Lung (tissue), 11 donors: ENCODE measurements at regions not wholly inside any gene's neighbourhood (a gene's known extent, or its start where the extent isn't known, plus 50 kb on each side); places are given as distances from the start of the nearest gene placed in this dataset.

Source experiments
- ATAC-seq: fragments of 200-7000 bp; cut with Tn5 transposase; one replicate; pipeline ENCODE4 v1.9.1; 2020; ENCODE audit warnings: moderate number of reproducible peaks; ENCODE audit not compliant: insufficient read depth, low FRiP score
- DNase-seq, 3 donors: peaks; one replicate each; pipeline ENCODE4 v3.0.0-alpha.2; 2013 to 2017
- H3K27ac ChIP-seq, 2 donors: one replicate each; pipeline ENCODE4 v1.5.1; 2013; ENCODE audit warnings: mild to moderate bottlenecking in 2 of 2, moderate library complexity in 2 of 2, control low read depth in 1 of 2, inconsistent platforms in 1 of 2, low read depth in 1 of 2, low read length in 1 of 2
- H3K27me3 ChIP-seq, 3 donors: one replicate each; pipeline ENCODE4 v1.5.1; 2013; ENCODE audit warnings: low read length in 2 of 3; ENCODE audit not compliant: control insufficient read depth in 3 of 3, insufficient read depth in 3 of 3
- H3K36me3 ChIP-seq, 4 donors: one replicate each; pipeline ENCODE4 v1.5.1; 2013; ENCODE audit warnings: low read length in 4 of 4, mild to moderate bottlenecking in 1 of 4, moderate library complexity in 1 of 4; ENCODE audit not compliant: control insufficient read depth in 4 of 4, insufficient read depth in 4 of 4
- H3K4me1 ChIP-seq, 5 donors: one replicate each; pipeline ENCODE4 v1.5.1; 2013; ENCODE audit warnings: low read length in 5 of 5, mild to moderate bottlenecking in 2 of 5, moderate library complexity in 1 of 5; ENCODE audit not compliant: control insufficient read depth in 5 of 5, insufficient read depth in 5 of 5
- H3K4me3 ChIP-seq: one replicate; pipeline ENCODE4 v1.5.1; 2013; ENCODE audit warnings: mild to moderate bottlenecking, control low read depth, moderate library complexity
- H3K9ac ChIP-seq, 2 donors: one replicate each; pipeline ENCODE4 v1.5.1; 2013; ENCODE audit warnings: low read length in 2 of 2, control low read depth in 1 of 2; ENCODE audit not compliant: insufficient read depth in 1 of 2
- H3K9me3 ChIP-seq, 4 donors: one replicate each; pipeline ENCODE4 v1.5.1; 2013; ENCODE audit warnings: low read length in 3 of 4, mild to moderate bottlenecking in 1 of 4, moderate library complexity in 1 of 4; ENCODE audit not compliant: control insufficient read depth in 4 of 4, insufficient read depth in 3 of 4
- CTCF ChIP-seq: IDR thresholded peaks from 2 replicates; pipeline ENCODE4 v1.5.1; 2012; ENCODE audit warnings: mild to moderate bottlenecking; ENCODE audit errors: control extremely low read depth, extremely low read depth
- WGBS, 2 donors: extraction: QIAGEN DNeasy Blood & Tissue Kit; methylation state at CpG; one replicate each; pipeline ENCODE4 v1.1.7; 2013; 5-methylcytosine and 5-hydroxymethylcytosine counted together
- donor health status: control.
- donor health status: control.
- donor health status: Bipolar disorder and iron deficiency.
- donor health status: healthy.
- donor health status: DM: yes; HTN: yes; CAD: no.

DNA sequence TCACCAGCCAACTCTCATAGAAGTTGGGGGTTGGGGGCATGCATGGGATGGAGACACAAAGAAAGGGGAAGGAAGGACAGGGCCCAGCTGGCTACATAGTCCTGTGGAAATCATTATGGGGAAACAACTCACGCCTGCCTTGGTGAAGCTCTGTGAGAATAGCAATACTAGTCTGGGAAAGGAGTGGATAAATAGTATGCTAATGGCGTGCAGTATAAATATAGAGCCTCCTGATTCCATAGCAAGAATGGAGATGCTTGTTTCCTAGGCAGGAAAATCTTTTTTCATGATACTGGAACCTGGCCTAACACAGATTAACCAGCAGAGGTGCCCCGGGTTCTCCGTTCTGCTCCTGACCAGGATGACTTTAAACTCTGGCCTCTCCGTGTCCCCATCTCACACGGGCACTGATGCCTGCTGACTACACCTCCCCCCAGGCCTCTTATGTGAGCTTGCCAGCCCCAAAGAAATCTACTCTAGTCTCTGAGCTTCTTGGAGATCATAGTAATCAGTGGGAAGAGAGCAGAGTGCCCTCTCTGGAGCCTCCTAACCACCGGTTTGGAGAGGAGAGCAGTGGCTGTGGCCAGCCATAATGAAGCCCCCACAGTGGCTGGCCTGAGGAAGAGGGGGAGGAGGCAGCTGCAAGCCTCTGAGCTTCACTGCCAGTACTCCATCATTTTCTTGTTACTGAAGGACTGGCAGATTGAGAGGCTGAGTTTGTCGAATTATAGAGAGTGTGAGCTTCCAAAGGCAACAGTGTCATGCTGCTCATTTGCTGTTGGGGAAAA, 355.0 kb upstream of the SEMA6D start:
- peaks cover 0 to 2% (median 0%) of the 10 kb centered on the region in 4 donors for H3K9me3 ChIP-seq
- no peak overlapping the region for H3K4me3 ChIP-seq
- DNase-seq, result no peak
- no peaks in the 10 kb centered on the region for H3K36me3 ChIP-seq
- no peak for ATAC-seq
- H3K9ac ChIP-seq, result no peak overlapping the region
- H3K27ac ChIP-seq, result no peak overlapping the region
- TF ChIP-seq CTCF, result no peak
- peaks cover 0 to 5% (median 0%) of the 10 kb centered on the region in 5 donors for H3K4me1 ChIP-seq
- 78 to 80% methylated on average over 8 of the region's 8 CpGs for WGBS, 2 donors
- no peaks in the 10 kb centered on the region for H3K27me3 ChIP-seq

DNA sequence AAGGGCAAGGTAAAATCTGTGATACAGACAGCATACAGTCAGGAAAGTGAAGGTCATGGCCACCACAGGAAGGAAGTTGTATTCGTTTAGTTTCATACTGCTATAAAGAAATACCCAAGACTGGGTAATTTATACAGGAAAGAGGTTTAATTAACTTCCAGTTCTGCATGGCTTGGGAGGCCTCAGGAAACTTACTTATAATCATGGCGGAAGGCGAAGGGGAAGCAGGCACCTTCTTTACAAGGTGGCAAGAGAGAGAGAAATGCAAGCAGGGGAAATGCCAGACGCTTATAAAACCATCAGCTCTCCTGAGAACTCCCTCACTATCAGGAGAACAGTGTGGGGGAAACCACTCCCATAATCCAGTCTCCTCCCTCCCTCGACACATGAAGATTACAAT, 353.7 kb upstream of the SEMA6D start:
- Histone ChIP-seq H3K4me1 (peaks cover 0 to 5% (median 0%) of the 10 kb centered on the region in 5 donors), H3K9me3 (peaks cover 0 to 2% (median 0%) of the 10 kb centered on the region in 4 donors), H3K27ac (no peak overlapping the region), H3K36me3 (no peaks in the 10 kb centered on the region), H3K27me3 (no peaks in the 10 kb centered on the region), H3K9ac (no peak overlapping the region), H3K4me3 (no peak overlapping the region)
- ATAC-seq, result no peak
- 57 to 61% methylated on average over 5 of the region's 5 CpGs for WGBS, 2 donors
- TF ChIP-seq CTCF, result no peak
- no peak for DNase-seq

DNA sequence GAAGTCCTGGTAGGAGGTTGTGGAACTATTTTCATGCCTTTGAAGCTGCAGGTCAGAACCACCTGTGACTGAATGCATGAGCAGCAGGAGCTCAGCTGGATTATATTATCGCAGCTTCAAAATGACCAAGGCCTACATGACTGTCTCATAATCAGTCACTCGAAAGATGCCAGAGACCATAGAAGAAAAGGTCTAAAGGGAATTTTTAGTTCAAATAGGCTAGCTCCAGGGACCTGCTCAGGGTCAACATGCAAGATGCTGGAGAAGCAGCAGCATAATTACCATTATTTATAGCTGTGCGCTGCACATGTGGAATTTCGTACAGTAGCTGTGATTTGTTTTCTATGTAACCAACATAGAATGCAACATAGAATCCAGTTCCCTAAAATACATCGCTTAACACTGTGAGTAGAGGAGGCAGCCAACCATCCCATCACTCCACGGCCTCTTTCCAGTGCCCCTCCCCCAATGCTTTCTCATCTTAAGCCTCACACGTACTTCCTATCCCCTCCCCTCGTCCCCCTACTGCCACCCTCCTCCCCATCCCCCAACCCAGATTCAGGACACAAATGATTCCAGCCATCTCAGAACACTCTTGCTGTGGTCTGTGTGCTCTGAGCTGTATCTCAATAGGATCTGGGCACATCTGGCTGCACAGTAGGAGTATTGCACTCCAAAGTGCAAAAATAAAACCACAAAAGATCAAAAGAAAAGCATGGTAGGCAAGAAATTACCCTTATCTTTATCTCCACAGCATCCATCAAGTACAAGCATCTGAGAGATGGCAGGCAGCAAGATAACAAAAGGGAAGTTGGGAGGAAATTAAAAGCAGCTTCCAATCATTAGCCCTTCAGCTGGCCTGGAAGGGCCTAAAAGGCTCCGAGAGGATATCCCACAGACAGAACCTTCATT, 352.8 kb upstream of the SEMA6D start:
- Histone ChIP-seq H3K9me3 (peaks cover 0 to 2% (median 0%) of the 10 kb centered on the region in 4 donors), H3K9ac (no peak overlapping the region), H3K27ac (no peak overlapping the region), H3K4me1 (peaks cover 0 to 5% (median 0%) of the 10 kb centered on the region in 5 donors), H3K4me3 (no peak overlapping the region), H3K36me3 (no peaks in the 10 kb centered on the region), H3K27me3 (no peaks in the 10 kb centered on the region)
- WGBS, 2 donors, result 60 to 66% methylated on average over 9 of the region's 9 CpGs
- TF ChIP-seq CTCF, result no peak
- DNase-seq (peak; percentile 48 to 75 (median 63)), ATAC-seq (no peak)
